OCI-LY3 (cell line): ENCODE measurements at regions not wholly inside any gene's neighbourhood (a gene's known extent, or its start where the extent isn't known, plus 50 kb on each side); places are given as distances from the start of the nearest gene placed in this dataset.

Experiments used
- EZH2phosphoT487 ChIP-seq: fragments of 200-600 bp; shearing (Covaris generic); IDR thresholded peaks from 2 replicates; pipeline ENCODE4 v1.6.1; 2018; ENCODE audit warnings: antibody characterized with exemption, mixed run types, low read depth
- TF ChIP-seq, protein P1 (sequence below): fragments of 200-600, 300-600 bp; sonication (generic); IDR thresholded peaks from 2 replicates; pipeline ENCODE4 v1.5.1; 2014; ENCODE audit warnings: antibody characterized with exemption, low read length, low read depth

DNA sequence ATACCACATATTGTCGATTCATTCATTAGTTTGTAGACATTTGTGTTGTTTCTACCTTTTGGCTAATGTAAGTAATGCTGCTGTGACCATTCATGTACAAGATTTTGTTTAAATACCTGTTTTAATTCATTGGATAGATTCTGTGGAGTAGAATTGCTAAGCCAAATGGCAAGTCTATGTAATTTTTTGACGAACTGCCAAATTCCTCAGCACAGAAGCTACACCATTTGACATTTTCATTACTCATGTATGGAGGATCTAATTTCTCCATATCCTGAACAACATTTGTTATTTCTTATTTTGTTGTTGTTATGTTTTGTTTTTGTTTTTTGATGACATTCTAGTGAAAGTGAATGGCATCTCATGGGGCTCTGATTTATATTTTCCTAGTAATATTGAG, 1351.3 kb upstream of the SORCS1 start:
- no peak for TF ChIP-seq EZH2phosphoT487
- TF ChIP-seq, protein P1, sequence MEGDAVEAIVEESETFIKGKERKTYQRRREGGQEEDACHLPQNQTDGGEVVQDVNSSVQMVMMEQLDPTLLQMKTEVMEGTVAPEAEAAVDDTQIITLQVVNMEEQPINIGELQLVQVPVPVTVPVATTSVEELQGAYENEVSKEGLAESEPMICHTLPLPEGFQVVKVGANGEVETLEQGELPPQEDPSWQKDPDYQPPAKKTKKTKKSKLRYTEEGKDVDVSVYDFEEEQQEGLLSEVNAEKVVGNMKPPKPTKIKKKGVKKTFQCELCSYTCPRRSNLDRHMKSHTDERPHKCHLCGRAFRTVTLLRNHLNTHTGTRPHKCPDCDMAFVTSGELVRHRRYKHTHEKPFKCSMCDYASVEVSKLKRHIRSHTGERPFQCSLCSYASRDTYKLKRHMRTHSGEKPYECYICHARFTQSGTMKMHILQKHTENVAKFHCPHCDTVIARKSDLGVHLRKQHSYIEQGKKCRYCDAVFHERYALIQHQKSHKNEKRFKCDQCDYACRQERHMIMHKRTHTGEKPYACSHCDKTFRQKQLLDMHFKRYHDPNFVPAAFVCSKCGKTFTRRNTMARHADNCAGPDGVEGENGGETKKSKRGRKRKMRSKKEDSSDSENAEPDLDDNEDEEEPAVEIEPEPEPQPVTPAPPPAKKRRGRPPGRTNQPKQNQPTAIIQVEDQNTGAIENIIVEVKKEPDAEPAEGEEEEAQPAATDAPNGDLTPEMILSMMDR: no peak
